Activated CD8-positive, alpha-beta memory T cell treated with anti-CD3 and anti-CD28 coated beads for 48 hours (primary cell): ENCODE measurements at regions not wholly inside any gene's neighbourhood (a gene's known extent, or its start where the extent isn't known, plus 50 kb on each side); places are given as distances from the start of the nearest gene placed in this dataset.
"Not testable (repeated sequence)": the region's sequence is repeated elsewhere in the genome, so short reads cannot be mapped to it uniquely, and the experiment has no call there.

ENCODE experiments used
- DNase-seq, 3 experiments: peaks; one replicate each; pipeline ENCODE4 v3.0.0-alpha.2; 2020; ENCODE audit warnings: low read depth in 2 of 3, low spot score in 2 of 3

DNA sequence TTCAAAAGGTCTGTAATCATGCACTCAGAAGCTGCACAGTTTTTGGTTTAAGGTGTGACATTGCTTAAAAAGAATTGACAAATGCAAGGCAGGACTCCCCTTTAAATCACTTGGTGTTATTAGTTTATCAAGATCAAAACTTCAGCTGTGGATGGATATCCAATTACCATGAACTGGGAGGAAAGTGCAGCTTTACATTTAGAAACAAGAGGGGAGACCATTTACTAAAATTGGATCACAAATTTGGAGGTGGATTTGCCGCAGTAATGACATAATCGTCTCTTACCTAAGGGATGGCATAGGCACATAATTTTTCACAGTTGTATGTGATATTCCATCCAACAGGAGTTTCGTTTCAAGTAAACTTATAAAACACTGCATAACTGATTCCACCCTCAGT lies 1610.2 kb downstream of the SLITRK5 start:
- no peak for DNase-seq

DNA sequence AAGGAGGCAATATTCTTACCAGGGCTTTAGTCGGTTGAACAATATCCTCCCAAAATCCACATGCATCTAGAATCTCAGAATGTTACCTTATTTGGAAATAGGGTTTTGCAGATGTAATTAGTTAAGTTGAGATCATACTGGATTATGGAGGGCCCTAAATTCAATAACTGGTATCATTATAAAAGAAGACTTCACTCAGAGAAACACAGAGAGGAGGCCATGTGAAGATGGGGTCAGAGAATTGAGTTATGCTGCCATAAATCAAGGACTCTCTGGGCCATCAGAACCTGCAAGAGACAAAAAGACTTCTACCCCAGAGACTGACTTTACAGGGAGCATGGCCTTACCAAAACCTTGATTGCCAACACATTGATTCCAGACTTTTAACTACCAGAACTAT lies 1611.1 kb downstream of the SLITRK5 start:
- DNase-seq = no peak

DNA sequence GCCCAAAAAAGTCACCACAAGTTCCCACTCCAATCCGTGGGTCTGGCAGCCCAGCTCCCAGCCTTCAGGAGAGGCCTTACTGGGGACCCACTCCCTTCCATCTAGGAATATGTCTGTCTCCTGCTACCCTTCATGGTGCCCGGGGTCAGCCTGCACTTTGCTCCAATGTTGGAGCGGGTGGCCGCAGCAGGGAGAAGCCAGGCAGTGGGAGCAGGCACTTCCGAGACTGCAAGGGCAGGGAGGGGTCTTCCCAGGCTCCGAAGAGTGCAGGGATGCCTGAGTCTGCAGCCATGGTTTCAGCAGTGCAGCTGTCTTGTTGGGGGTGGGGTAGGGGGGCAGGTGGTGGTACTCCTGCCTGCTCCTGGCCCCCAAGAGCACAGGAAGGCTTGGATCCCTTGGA lies 1616.2 kb downstream of the SLITRK5 start:
- no peak for DNase-seq

DNA sequence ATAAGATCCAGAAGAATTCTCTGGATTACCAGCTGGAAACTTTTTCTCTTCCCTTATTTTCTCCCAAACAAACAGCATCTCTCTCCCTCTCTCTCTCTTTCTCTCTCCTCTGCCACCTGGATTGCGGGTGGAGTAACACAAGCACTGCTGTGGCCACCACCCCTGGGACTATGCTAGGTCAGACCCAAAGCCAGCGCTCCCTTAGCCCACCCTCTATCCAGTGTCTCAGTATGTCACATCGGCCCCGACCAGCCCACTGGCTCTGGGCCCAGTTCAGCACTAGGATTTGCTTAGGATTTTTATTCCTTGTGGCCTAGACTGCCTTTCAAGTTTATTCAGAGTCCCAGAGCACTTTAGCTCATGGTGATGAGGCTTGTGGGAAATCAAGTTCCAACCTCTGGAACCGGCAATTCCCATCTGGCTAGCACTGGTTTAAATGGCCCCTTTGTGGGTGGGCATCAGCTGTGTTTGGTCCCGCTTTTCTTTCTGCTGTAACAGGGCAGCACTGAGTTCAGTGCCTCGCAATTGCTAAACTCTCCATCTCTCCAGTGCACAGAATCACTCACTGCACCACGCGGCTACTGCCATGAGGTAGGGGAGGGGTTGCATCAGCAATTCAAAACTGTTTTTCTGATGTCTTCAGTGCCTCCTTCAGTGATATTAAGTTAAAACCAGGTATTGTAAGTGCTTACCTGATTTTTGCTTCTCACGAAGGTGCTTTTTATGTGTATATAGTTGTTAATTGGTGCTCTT lies 1623.1 kb downstream of the SLITRK5 start:
- no peak for DNase-seq

DNA sequence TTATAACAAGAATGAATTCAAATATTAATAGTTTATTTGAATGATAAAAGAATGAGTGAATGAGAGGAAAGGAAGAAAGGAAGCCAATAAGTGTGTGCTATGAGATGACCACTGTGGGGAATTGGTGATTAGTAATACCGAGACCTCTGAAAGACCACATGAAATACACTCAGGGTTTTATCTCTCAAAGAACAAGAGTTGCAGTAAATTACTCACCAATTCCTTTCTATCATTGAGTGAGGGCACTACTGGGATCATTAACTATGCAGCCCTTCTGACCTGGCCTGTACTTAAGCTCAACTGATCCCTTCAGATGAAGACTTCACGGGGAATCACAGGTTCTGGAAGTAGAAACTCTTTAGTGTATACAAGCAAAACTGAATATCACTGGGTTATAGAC lies 1636.1 kb downstream of the SLITRK5 start:
- DNase-seq = no peak

DNA sequence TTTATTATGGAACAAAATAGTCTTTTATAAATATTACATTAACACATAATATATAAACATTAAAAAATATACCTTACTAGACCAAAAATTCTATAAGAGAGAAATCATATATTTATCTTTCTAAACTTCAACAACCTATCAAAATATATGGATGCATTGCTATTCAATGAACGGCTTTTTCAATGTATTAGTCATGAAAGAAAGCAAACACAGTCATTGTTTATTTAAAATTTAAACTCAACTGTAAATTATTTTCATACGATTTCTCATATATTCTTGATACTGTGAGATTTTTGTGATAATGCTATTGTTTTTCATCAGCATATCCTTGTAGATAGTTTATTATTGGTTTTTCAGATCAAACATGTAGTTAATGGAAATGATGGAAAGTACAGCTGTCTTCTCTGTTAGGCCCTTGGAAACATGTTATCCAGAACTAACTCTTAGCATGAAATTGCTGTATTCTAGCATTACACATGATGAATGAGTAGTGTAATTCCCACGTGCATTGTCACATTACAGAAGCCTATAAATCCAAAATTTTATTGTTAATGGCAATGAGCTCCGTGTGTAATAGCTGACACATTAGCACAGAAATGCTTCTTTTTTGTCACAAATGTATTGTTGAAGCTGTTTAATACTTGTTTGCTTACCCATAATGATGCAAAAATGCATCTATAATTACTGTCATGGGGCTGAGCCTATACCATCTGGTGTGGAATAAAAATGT lies 1639.9 kb downstream of the SLITRK5 start:
- DNase-seq = no peak

DNA sequence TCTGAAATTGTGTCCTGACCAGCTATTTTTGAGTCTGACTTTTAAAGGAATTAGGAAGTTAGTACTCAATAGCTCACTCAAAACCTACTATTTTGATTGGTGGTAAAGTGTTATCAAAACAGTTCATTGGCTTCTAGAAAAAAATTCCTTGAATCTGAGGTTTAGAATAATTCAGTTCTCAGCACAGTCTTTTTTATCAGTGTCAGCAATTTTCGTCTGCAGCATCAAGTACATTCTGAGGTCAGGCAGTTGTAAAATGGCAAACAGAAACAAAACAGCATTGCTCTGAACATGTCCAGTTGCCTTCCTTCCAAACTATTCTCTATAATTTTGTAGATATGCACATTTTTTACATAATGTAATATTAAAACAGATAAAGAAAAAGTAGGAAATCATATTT lies 1644.1 kb downstream of the SLITRK5 start:
- no peak for DNase-seq

GRCh38 chr13:89322466-89322865 lies 1651.3 kb downstream of the SLITRK5 start:
- DNase-seq = no peak

DNA sequence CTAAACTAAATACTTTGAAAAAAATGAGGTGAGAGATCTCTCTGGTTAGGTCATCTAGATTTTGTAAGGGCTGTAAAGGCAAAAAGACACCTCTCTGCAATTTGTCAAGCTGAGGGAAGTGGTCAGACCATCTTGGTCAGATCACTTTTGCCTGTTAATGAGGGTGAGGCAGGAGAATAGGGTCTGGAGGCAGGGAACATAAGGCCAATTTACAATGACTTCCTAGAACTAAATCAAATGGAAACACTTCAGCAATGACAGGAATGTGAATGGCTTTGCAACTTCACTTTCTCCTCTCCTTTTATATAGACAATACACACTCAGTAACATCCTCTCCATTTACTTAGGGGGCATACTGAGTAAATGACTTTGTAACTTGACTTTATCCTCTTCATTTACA lies 1653.4 kb downstream of the SLITRK5 start:
- no peak for DNase-seq

DNA sequence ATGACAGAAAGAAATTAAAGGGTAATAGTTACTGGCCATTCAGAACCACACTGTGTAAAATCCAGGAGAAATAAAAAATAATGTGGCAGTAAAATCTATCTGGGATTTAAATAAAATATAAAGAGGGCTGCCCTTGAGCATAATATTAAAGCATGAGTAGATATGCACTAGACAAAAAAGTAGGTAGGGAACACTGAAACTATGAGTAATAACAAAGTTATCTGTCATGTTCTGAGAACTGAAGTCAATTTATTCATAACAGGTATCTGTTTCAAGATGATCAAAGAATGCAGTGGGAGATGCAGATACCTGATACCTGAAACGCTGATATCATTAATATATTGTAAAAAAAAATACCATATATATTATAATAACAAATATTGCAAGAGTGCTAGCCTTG lies 1672.0 kb downstream of the SLITRK5 start:
- DNase-seq = no peak

GRCh38 chr13:89352384-89352783 lies 1681.2 kb downstream of the SLITRK5 start:
- no peak for DNase-seq

DNA sequence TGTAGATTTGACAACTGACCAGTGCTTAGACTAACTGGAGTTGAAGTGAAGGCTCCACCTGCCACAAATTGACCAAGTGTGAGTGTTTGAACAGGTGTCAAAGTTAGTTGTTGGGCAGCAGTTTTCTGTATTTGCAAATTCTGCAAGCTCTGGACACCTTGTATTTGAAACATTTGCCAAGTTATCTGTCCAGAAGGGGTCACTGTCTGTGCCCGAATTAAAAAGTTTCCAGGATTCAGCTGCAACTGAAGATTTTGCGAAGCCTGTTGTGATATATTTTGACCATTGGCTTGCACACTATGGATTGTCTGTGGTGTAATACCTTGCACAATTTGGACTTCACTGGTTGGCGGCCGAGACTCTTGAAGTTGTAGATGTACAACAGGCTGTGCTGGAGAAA lies 1690.7 kb downstream of the SLITRK5 start:
- DNase-seq = no peak

- DNase-seq = no peak
Observed at GRCh38 chr13:89363144-89363543, 1692.0 kb downstream of the SLITRK5 start.

- DNase-seq = no peak
Observed at GRCh38 chr13:89372193-89372592, 1701.0 kb downstream of the SLITRK5 start.

DNA sequence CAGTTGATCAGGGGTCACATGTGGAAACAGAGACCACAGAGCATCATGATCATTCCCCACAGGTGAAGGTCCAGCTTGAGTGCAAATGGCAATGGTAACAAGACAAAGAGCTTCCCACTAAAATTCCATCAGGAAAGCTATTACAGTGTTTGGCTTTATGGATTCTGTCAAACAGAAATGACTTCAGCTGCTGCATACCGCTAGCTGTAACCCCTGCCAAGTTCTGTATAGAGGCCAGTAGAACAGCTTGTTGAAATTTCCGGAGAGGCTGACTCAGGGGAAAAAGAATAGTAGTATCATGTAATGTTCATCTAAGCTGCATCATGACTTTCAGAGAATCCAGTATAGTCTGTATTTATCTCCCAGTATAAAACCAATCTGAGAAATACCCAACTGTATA lies 1704.7 kb downstream of the SLITRK5 start:
- no peak for DNase-seq

- no peak for DNase-seq
Observed at GRCh38 chr13:89380101-89380500, 1708.9 kb downstream of the SLITRK5 start.

DNA sequence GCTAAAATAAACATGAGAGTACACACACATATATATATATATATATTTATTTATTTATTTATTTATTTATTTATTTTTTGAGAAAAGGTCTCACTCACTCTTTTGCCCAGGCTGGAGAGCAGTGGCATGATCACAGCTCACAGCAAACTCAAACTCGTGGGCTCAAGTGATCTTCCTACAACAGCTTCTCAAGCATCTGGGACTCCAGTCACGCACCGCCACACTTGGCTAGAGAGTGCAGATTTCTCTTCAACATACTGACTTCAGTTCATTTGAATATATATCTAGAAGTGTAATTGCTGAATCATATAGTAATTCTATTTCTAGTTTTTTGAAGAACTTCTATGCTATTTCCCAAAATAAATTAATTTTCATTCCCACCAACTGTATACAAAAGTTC lies 1711.8 kb downstream of the SLITRK5 start:
- DNase-seq = no peak

GRCh38 chr13:89383891-89384290 lies 1712.7 kb downstream of the SLITRK5 start:
- no peak for DNase-seq

DNA sequence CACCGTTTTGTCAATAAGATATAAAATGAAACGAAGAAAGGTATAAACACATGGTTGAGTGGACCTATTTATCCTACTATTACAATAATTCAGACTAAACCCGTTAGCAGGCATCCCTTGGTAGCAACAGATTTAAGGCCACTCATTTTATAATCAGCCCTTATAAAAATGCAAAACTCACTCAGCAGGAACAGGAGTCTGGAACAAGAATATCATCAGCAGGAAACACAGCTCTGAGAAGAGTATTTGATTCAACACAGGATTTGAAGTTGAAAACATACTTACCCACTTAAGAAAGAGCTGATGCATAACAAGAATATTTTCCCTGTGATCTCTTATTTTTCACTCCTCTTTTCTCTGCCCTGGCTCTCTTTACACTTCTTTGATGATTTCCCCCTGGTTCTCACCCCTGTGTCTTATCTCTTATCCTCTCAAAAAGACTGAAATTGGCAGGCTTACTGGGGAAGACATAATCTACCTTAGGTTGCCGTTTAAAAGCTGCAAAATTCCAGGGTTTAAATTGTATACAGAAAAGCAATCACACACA lies 1722.7 kb downstream of the SLITRK5 start:
- DNase-seq = no peak

GRCh38 chr13:89401264-89401675 lies 1730.1 kb downstream of the SLITRK5 start:
- no peak for DNase-seq

GRCh38 chr13:89402211-89402610 lies 1731.0 kb downstream of the SLITRK5 start:
- DNase-seq = no peak

DNA sequence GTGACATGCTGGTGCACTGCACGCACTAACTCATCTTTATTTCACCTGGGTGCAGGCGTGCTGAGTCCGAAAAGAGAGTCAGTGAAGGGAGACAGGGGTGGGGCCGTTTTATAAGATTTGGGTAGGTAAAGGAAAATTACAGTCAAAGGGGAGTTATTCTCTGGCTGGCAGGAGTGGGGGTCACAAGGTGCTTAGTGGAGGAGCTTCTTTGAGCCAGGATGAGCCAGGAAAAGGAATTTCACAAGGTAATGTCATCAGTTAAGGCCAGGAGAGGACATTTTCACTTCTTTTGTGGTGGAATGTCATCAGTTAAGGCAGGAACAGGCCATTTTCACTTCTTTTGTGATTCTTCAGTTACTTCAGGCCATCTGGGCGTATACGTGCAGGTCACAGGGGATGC lies 1734.9 kb downstream of the SLITRK5 start:
- DNase-seq = not testable (repeated sequence)
